ENCODE measurements at regions not wholly inside any gene's neighbourhood (a gene's known extent, or its start where the extent isn't known, plus 50 kb on each side); places are given as distances from the start of the nearest gene placed in this dataset.

GRCh38 chr4:180314972-180315371, 1928.2 kb upstream of the TENM3 start:
- Histone ChIP-seq H3K4me3 (no peak overlapping the region), H3K27ac (no peak overlapping the region), H3K4me1 (no peaks in the 10 kb centered on the region), H3K36me3 (no peaks in the 10 kb centered on the region), H3K27me3 (no peaks in the 10 kb centered on the region), H3K9me3 (no peaks in the 10 kb centered on the region)
- TF ChIP-seq POLR2A (IDR thresholded peaks at IDR 0.05) (no peak), POLR2AphosphoS5 (IDR thresholded peaks at IDR 0.05) (no peak), CTCF (IDR thresholded peaks at IDR 0.05) (no peak), EP300 (IDR thresholded peaks at IDR 0.05) (no peak)
- WGBS = 72% methylated on average over 5 of the region's 5 CpGs
- DNase-seq (ENCODE audit: low spot score in 2 of 2) = no peak

- no peaks in the 10 kb centered on the region for H3K36me3 ChIP-seq
- H3K9me3 ChIP-seq = no peaks in the 10 kb centered on the region
- H3K4me3 ChIP-seq = no peak overlapping the region
- no peaks in the 10 kb centered on the region for H3K4me1 ChIP-seq
- no peaks in the 10 kb centered on the region for H3K27me3 ChIP-seq
- DNase-seq (ENCODE audit: low spot score in 2 of 2) = no peak
- H3K27ac ChIP-seq = no peak overlapping the region
- TF ChIP-seq POLR2AphosphoS5 (IDR thresholded peaks at IDR 0.05) (no peak), POLR2A (IDR thresholded peaks at IDR 0.05) (no peak), EP300 (IDR thresholded peaks at IDR 0.05) (no peak), CTCF (IDR thresholded peaks at IDR 0.05) (no peak)
- 77% methylated on average over 2 of the region's 2 CpGs for WGBS
Measured at GRCh38 chr4:180330521-180330920, 1912.7 kb upstream of the TENM3 start.

- WGBS = 89% methylated on average over 4 of the region's 4 CpGs
- no peaks in the 10 kb centered on the region for H3K27me3 ChIP-seq
- no peak overlapping the region for H3K27ac ChIP-seq
- no peaks in the 10 kb centered on the region for H3K36me3 ChIP-seq
- DNase-seq (ENCODE audit: low spot score in 2 of 2) = no peak
- no peaks in the 10 kb centered on the region for H3K9me3 ChIP-seq
- H3K4me1 ChIP-seq = no peaks in the 10 kb centered on the region
- TF ChIP-seq POLR2AphosphoS5 (IDR thresholded peaks at IDR 0.05) = no peak
- no peak for TF ChIP-seq CTCF (IDR thresholded peaks at IDR 0.05)
- TF ChIP-seq POLR2A (IDR thresholded peaks at IDR 0.05) = no peak
- TF ChIP-seq EP300 (IDR thresholded peaks at IDR 0.05) = no peak
- H3K4me3 ChIP-seq = no peak overlapping the region
Measured at GRCh38 chr4:180333162-180333561, 1910.0 kb upstream of the TENM3 start.

- Histone ChIP-seq H3K4me3 (no peak overlapping the region), H3K36me3 (no peaks in the 10 kb centered on the region), H3K9me3 (no peaks in the 10 kb centered on the region), H3K4me1 (no peaks in the 10 kb centered on the region), H3K27ac (no peak overlapping the region), H3K27me3 (no peaks in the 10 kb centered on the region)
- no peak for TF ChIP-seq CTCF (IDR thresholded peaks at IDR 0.05)
- no peak for TF ChIP-seq POLR2A (IDR thresholded peaks at IDR 0.05)
- no peak for TF ChIP-seq EP300 (IDR thresholded peaks at IDR 0.05)
- TF ChIP-seq POLR2AphosphoS5 (IDR thresholded peaks at IDR 0.05) = no peak
- WGBS = 62% methylated on average over 1 of the region's 1 CpG
- DNase-seq (ENCODE audit: low spot score in 2 of 2) = no peak
Measured at GRCh38 chr4:180335566-180335965, 1907.6 kb upstream of the TENM3 start.

GRCh38 chr4:180336494-180337090, 1906.6 kb upstream of the TENM3 start:
- H3K27ac ChIP-seq = no peak overlapping the region
- 80% methylated on average over 1 of the region's 1 CpG for WGBS
- TF ChIP-seq POLR2A (IDR thresholded peaks at IDR 0.05) (no peak), EP300 (IDR thresholded peaks at IDR 0.05) (no peak), CTCF (IDR thresholded peaks at IDR 0.05) (no peak), POLR2AphosphoS5 (IDR thresholded peaks at IDR 0.05) (no peak)
- no peaks in the 10 kb centered on the region for H3K36me3 ChIP-seq
- H3K9me3 ChIP-seq = no peaks in the 10 kb centered on the region
- no peaks in the 10 kb centered on the region for H3K4me1 ChIP-seq
- H3K4me3 ChIP-seq = no peak overlapping the region
- no peak for DNase-seq (ENCODE audit: low spot score in 2 of 2)
- H3K27me3 ChIP-seq = no peaks in the 10 kb centered on the region
